Left ventricle myocardium inferior (tissue), 1 donor: ENCODE measurements at regions not wholly inside any gene's neighbourhood (a gene's known extent, or its start where the extent isn't known, plus 50 kb on each side); places are given as distances from the start of the nearest gene placed in this dataset.

ENCODE experiments used
- DNase-seq: peaks from one replicate; pipeline ENCODE4 v3.0.0-alpha.2; 2020
- H3K27ac ChIP-seq: fragments of 200-600 bp; replicated peaks from 2 replicates; pipeline ENCODE4 v1.8.0; 2021
- H3K27me3 ChIP-seq: fragments of 200-600 bp; 2 replicates; pipeline ENCODE4 v1.8.0; 2021; ENCODE audit warnings: low read depth
- H3K36me3 ChIP-seq: fragments of 200-600 bp; 2 replicates; pipeline ENCODE4 v1.8.0; 2021
- H3K4me1 ChIP-seq: fragments of 200-600 bp; 2 replicates; pipeline ENCODE4 v1.8.0; 2021
- H3K4me3 ChIP-seq: fragments of 200-600 bp; 2 replicates; pipeline ENCODE4 v1.8.0; 2021; ENCODE audit warnings: mild to moderate bottlenecking, moderate library complexity
- H3K9me3 ChIP-seq: fragments of 200-600 bp; replicated peaks from 2 replicates; pipeline ENCODE4 v1.8.0; 2021
- intact Hi-C: fragments of 100-400 bp; cut with micrococcal nuclease; formaldehyde crosslinking; loops from one replicate; pipeline ENCODE4 v1.11.0; 2022
- TF ChIP-seq, protein P1 (sequence below): fragments of 200-600 bp; IDR thresholded peaks from 2 replicates; pipeline ENCODE4 v1.8.0; 2021; ENCODE audit warnings: antibody characterized with exemption, mild to moderate bottlenecking, borderline replicate concordance
- donor health status: DM: no; HTN: yes; CAD: no; lungs with severe emphysema.

DNA sequence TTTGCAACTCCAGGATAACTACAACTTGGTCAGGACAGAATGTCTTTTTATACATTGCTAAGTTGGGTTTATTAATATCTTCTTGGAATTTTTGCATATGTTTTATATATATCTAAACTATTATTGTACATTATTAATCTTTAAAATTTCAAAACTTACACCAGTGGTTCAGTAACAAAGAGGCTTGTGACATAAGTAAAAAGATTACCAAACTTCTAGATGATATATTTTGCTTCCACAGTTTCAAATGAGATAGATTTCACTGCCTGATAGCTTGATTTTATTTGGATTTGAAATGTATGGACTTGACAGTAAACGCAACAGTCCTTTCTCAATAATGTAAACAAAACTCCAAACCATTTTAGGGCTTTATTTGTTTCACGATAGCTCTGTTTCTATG is 701.2 kb upstream of the IGFBP3 start:
- H3K27ac ChIP-seq: no peak overlapping the region
- TF ChIP-seq, protein P1, sequence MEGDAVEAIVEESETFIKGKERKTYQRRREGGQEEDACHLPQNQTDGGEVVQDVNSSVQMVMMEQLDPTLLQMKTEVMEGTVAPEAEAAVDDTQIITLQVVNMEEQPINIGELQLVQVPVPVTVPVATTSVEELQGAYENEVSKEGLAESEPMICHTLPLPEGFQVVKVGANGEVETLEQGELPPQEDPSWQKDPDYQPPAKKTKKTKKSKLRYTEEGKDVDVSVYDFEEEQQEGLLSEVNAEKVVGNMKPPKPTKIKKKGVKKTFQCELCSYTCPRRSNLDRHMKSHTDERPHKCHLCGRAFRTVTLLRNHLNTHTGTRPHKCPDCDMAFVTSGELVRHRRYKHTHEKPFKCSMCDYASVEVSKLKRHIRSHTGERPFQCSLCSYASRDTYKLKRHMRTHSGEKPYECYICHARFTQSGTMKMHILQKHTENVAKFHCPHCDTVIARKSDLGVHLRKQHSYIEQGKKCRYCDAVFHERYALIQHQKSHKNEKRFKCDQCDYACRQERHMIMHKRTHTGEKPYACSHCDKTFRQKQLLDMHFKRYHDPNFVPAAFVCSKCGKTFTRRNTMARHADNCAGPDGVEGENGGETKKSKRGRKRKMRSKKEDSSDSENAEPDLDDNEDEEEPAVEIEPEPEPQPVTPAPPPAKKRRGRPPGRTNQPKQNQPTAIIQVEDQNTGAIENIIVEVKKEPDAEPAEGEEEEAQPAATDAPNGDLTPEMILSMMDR: no peak
- no peak for DNase-seq
- intact Hi-C loops: no loop called here
- H3K27me3 ChIP-seq: no peaks in the 10 kb centered on the region
- no peaks in the 10 kb centered on the region for H3K4me1 ChIP-seq
- H3K36me3 ChIP-seq: no peaks in the 10 kb centered on the region
- H3K9me3 ChIP-seq: no peaks in the 10 kb centered on the region
- H3K4me3 ChIP-seq: no peak overlapping the region

- TF ChIP-seq, protein P1: no peak
- H3K9me3 ChIP-seq: no peaks in the 10 kb centered on the region
- no peaks in the 10 kb centered on the region for H3K36me3 ChIP-seq
- H3K27ac ChIP-seq: no peak overlapping the region
- H3K4me3 ChIP-seq: no peak overlapping the region
- no peaks in the 10 kb centered on the region for H3K4me1 ChIP-seq
- DNase-seq: no peak
- intact Hi-C loops: no loop called here
- no peaks in the 10 kb centered on the region for H3K27me3 ChIP-seq
These were observed 698.7 kb upstream of the IGFBP3 start for GRCh38 chr7:46619723-46620310.

DNA sequence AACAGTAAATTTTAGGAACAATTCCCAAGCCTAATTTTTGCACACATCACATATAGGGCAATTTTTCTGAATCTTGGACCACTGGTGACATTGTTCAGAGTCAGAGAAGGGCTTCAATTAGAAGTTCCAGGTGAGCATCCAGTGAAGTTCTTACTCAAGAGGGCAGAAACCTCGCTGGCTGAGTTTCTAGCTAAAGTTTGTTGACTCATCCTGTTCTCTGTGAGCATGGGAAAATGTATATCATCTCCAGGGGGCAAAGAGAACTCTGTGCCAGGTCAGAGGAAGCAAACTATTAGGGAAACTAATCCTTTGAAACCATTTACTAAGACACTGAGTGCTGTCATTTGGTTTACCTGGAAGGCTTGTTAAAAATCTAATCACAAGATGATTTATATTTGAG is 695.6 kb upstream of the IGFBP3 start:
- Histone ChIP-seq H3K36me3 (no peaks in the 10 kb centered on the region), H3K4me3 (no peak overlapping the region), H3K9me3 (no peaks in the 10 kb centered on the region), H3K4me1 (peaks cover 11% of the 10 kb centered on the region), H3K27ac (no peak overlapping the region), H3K27me3 (no peaks in the 10 kb centered on the region)
- intact Hi-C loops: no loop called here
- no peak for DNase-seq
- TF ChIP-seq, protein P1: no peak

DNA sequence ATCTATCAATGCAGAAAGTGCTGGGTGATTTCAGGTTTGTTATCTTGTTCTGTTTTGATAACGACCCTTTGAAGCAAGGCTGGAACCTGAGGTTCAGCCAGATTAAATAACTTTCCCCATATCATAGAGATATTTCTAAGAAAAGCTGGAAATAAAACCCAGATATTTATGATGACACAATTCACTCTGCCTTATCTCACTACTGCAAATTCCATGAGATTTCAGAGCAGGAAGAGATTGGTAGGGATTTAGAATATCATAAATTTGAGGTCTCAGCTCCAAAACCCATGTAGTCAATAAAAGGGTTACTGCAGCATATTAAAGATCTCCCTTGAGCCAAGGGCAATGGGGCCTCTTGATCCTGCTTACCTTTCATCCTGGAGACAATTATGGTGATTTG is 692.5 kb upstream of the IGFBP3 start:
- no peak overlapping the region for H3K27ac ChIP-seq
- no peak overlapping the region for H3K4me3 ChIP-seq
- H3K27me3 ChIP-seq: no peaks in the 10 kb centered on the region
- intact Hi-C loops: no loop called here
- H3K9me3 ChIP-seq: no peaks in the 10 kb centered on the region
- H3K36me3 ChIP-seq: no peaks in the 10 kb centered on the region
- TF ChIP-seq, protein P1: no peak
- no peak for DNase-seq
- peaks cover 28% of the 10 kb centered on the region for H3K4me1 ChIP-seq

- intact Hi-C loops: no loop called here
- H3K4me3 ChIP-seq: no peak overlapping the region
- TF ChIP-seq, protein P1: no peak
- DNase-seq: no peak
- H3K36me3 ChIP-seq: no peaks in the 10 kb centered on the region
- H3K27ac ChIP-seq: no peak overlapping the region
- H3K4me1 ChIP-seq: peaks cover 28% of the 10 kb centered on the region
- no peaks in the 10 kb centered on the region for H3K27me3 ChIP-seq
- H3K9me3 ChIP-seq: no peaks in the 10 kb centered on the region
These were observed 692.0 kb upstream of the IGFBP3 start for GRCh38 chr7:46613116-46613515.

GRCh38 chr7:46611508-46611907 is 690.4 kb upstream of the IGFBP3 start:
- no peak for DNase-seq
- Histone ChIP-seq H3K27me3 (no peaks in the 10 kb centered on the region), H3K27ac (no peak overlapping the region), H3K9me3 (no peaks in the 10 kb centered on the region), H3K36me3 (no peaks in the 10 kb centered on the region), H3K4me1 (peaks cover 28% of the 10 kb centered on the region), H3K4me3 (no peak overlapping the region)
- intact Hi-C loops: no loop called here
- TF ChIP-seq, protein P1: no peak
